Right lobe of liver (tissue), 4 donors: ENCODE measurements at regions not wholly inside any gene's neighbourhood (a gene's known extent, or its start where the extent isn't known, plus 50 kb on each side); places are given as distances from the start of the nearest gene placed in this dataset.

Experiments used
- CTCF ChIP-seq, 4 donors: fragments of 200-600 bp in 3 of 4; fragments of 450-650 bp in 1 of 4; IDR thresholded peaks; one replicate each; pipeline versions ENCODE4 v1.5.1 to v1.8.0; 2016 to 2022; ENCODE audit warnings: antibody characterized with exemption in 4 of 4, mild to moderate bottlenecking in 2 of 4
- POLR2A ChIP-seq: fragments of 450-650 bp; IDR thresholded peaks from one replicate; pipeline ENCODE4 v1.6.1; 2017; ENCODE audit warnings: antibody characterized with exemption, mild to moderate bottlenecking
- donor health status: DM: no; HTN: no; CAD: no.
- donor health status: DM: no; HTN: no; CAD: no.
- donor health status: DM: no; HTN: yes; CAD: no.

DNA sequence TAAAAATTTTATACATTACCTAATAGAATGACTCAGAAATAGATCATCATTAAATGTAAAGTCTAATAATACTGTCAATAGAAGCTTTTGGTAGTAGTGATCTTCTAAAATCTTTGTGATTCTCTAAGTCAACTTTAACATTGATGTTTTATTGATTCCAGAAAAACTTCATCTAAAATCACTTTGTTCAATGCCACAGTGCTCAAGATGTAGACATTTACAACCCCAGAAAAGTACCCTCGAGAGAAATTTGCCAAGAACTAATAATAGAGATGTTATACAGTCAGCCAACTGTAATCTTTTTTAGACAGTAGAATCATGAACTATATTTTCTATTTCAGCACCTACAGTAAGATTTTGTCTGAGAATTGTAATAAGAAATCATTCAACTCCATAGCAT, 369.2 kb upstream of the AKR1E2 start:
- TF ChIP-seq CTCF (IDR thresholded peaks at IDR 0.05) (no peak), POLR2A (no peak)
